Natural killer cell treated with Interleukin-12 subunit alpha and Interleukin-12 subunit beta and Interleukin-15 and Interleukin-18, amount 100 ng/mL, for 72 hours (primary cell): ENCODE measurements at regions not wholly inside any gene's neighbourhood (a gene's known extent, or its start where the extent isn't known, plus 50 kb on each side); places are given as distances from the start of the nearest gene placed in this dataset.

ENCODE experiments used
- ATAC-seq, 2 donors: fragments of 150-1000 bp; cut with Tn5 transposase in 1 of 2; sonication (Bioruptor Pico), chemical (Tn5 transposase) in 1 of 2; 2 replicates each; pipeline ENCODE4 v1.10.0; 2021
- DNase-seq: peaks from one replicate; pipeline ENCODE4 v3.0.0; 2022; ENCODE audit warnings: low spot score
- H3K27ac Mint-ChIP-seq, 2 donors: 1 replicate in 1 of 2; 2 replicates in 1 of 2; pipeline ENCODE4 v1.8.0; 2022; ENCODE audit warnings: mixed read lengths in 2 of 2, mild to moderate bottlenecking in 1 of 2, moderate library complexity in 1 of 2
- H3K27me3 Mint-ChIP-seq, 2 donors: 1 replicate in 1 of 2; 2 replicates in 1 of 2; pipeline ENCODE4 v1.8.0; 2022; ENCODE audit warnings: mixed read lengths in 2 of 2
- H3K36me3 Mint-ChIP-seq: one replicate; pipeline ENCODE4 v1.8.0; 2022; ENCODE audit warnings: mixed read lengths
- H3K4me1 Mint-ChIP-seq, 2 donors: 1 replicate in 1 of 2; 2 replicates in 1 of 2; pipeline ENCODE4 v1.8.0; 2022; ENCODE audit warnings: low read depth in 2 of 2, mixed read lengths in 2 of 2, mild to moderate bottlenecking in 1 of 2
- H3K4me3 Mint-ChIP-seq: one replicate; pipeline ENCODE4 v1.8.0; 2022; ENCODE audit warnings: mixed read lengths
- H3K9me3 Mint-ChIP-seq: 2 replicates; pipeline ENCODE4 v1.8.0; 2022; ENCODE audit warnings: mixed read lengths

DNA sequence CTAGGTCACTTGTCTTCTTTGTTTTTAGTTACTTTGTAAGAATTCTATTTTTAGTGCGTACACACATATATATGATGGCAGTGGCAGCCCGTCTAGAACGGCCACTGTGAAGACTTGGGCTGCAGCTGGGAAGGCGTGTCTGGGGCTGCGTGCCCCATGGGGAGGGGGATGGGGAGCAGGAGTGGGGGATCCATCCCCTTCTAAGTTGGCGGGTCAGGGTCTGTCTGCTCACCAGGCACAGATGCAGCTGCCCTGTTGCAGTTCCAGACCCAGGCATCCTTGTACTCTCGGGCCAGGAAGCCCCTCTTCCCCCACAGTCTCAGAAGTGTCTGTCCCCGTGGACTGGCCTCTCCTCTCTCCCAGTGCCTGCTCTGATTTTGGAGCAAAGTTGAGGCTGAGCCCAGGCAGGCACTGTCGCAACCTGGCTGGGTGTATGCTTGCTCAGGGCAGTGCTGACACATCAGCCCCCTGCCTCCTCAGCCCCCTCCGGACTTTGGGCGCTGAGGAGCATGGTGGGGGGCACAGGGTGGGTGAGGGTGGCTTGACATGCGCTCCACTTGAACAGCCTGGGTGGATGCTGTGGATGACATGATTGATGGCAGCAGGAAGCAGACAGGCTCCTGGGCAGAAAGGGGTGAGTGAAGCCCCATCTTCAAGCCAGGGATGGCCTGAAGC, 271.2 kb upstream of the NAV3 start:
- H3K4me3 Mint-ChIP-seq = no peak overlapping the region
- no peaks in the 10 kb centered on the region for H3K4me1 Mint-ChIP-seq
- H3K9me3 Mint-ChIP-seq = peaks cover 10% of the 10 kb centered on the region
- H3K36me3 Mint-ChIP-seq = no peaks in the 10 kb centered on the region
- no peak overlapping the region for H3K27ac Mint-ChIP-seq
- ATAC-seq (peak; percentile 38 to 45), DNase-seq (no peak)
- no peaks in the 10 kb centered on the region for H3K27me3 Mint-ChIP-seq

DNA sequence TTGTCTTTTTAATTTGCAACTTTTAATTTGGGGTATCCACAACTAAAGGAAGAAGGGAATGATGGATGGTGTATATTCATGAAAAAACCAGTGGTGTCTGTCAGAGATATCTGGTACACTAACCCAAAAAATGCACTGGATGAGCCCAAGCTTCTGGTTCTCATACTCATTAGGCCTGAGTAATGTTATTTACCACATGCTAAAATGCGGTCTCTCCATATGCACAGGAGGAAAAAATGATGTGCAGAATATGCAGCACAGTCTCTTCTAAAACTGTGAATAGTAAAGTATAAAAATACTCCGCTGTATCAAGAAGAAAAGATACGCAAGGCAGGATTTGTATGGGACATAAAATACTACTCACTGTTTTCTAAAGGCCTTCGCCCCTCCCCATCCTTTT, 275.6 kb upstream of the NAV3 start:
- no peak overlapping the region for H3K4me3 Mint-ChIP-seq
- peaks cover 9% of the 10 kb centered on the region for H3K9me3 Mint-ChIP-seq
- no peak overlapping the region for H3K27ac Mint-ChIP-seq
- ATAC-seq (no peak), DNase-seq (no peak)
- H3K36me3 Mint-ChIP-seq = no peaks in the 10 kb centered on the region
- H3K27me3 Mint-ChIP-seq = no peaks in the 10 kb centered on the region
- no peaks in the 10 kb centered on the region for H3K4me1 Mint-ChIP-seq

DNA sequence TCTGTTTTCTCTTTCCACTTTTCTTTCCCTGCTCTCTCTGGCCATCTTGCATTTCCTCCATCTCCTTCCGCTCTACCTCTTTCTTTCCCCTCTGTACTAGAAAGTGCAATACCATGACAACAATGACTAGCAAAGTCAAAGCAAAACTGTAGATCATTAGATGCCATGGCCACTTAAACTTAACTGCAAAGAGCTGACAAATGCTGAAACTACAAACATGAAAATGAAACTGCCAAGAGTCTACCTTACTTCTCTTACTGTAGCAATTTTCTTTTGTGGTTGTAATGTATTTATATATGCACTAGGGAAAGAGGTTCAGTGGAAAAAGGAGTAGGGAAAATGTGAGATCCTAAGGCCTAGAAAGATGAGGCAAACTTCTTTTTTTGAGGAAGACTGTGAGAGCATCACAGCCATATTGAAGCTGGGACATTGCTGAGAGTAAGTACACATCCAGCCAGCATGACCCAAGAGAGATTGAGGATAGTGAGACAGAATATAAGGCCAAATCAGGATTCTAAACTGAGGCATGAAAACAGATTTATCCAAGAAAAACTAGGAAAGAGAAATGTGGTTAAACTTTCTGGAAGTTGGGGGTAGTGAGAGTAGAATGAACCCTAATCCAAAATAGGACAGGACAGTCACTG, 276.6 kb upstream of the NAV3 start:
- Mint-ChIP-seq H3K36me3 (no peaks in the 10 kb centered on the region), H3K4me3 (no peak overlapping the region), H3K9me3 (peaks cover 9% of the 10 kb centered on the region), H3K27me3 (no peaks in the 10 kb centered on the region), H3K4me1 (no peaks in the 10 kb centered on the region), H3K27ac (no peak overlapping the region)
- DNase-seq = no peak
- no peak for ATAC-seq

DNA sequence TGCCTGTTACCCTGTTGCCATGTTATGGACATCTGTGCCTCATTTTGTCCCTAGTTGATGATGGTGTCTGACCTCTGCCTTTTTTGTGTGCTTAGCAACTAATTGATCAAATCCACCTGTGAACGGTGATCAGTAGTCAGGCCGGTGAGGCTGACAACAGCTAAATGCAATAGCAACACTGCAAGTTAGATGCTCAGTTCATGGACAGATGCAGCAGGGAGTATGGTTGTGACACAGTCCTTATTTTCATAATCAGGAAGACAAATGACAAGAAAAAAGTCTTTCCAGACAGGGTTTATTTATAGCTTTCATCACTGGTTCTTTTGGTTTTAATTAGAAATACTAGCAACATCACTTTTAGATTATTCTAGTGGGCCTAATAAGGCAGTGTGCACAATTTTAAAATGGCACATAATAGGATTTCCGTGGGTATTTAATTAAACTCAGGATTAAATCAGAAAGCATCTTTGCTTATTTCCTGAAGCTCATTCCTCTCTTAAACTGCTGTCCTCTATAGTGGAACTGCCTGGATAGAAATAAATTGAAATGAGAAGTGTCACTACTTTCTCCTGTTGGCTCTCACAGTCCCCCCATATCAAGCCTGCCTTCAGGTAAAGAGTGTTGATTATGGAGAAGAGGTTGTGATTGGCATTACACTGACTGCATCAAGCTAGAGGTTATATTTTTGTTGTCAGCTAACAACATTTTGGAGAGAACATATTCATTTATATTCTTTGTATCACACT, 281.1 kb upstream of the NAV3 start:
- no peak overlapping the region for H3K4me3 Mint-ChIP-seq

GRCh38 chr12:77548797-77549196, 281.9 kb upstream of the NAV3 start:
- no peak overlapping the region for H3K27ac Mint-ChIP-seq
- H3K36me3 Mint-ChIP-seq = no peaks in the 10 kb centered on the region
- ATAC-seq (no peak), DNase-seq (no peak)
- no peaks in the 10 kb centered on the region for H3K4me1 Mint-ChIP-seq
- H3K9me3 Mint-ChIP-seq = peaks cover 1% of the 10 kb centered on the region
- H3K27me3 Mint-ChIP-seq = no peaks in the 10 kb centered on the region
- H3K4me3 Mint-ChIP-seq = no peak overlapping the region

More for the DNA sequence above, 281.1 kb upstream of the NAV3 start:
- Mint-ChIP-seq H3K27me3 (no peaks in the 10 kb centered on the region), H3K9me3 (peaks cover 6% of the 10 kb centered on the region), H3K27ac (no peak overlapping the region), H3K4me1 (no peaks in the 10 kb centered on the region), H3K36me3 (no peaks in the 10 kb centered on the region)
- ATAC-seq (no peak), DNase-seq (no peak)

- Mint-ChIP-seq H3K9me3 (peaks cover 10% of the 10 kb centered on the region), H3K27me3 (no peaks in the 10 kb centered on the region), H3K36me3 (peaks cover 6% of the 10 kb centered on the region), H3K27ac (no peak overlapping the region), H3K4me1 (no peaks in the 10 kb centered on the region), H3K4me3 (no peak overlapping the region)
- ATAC-seq (no peak), DNase-seq (no peak)
These were observed 290.6 kb upstream of the NAV3 start for GRCh38 chr12:77540097-77540496.

DNA sequence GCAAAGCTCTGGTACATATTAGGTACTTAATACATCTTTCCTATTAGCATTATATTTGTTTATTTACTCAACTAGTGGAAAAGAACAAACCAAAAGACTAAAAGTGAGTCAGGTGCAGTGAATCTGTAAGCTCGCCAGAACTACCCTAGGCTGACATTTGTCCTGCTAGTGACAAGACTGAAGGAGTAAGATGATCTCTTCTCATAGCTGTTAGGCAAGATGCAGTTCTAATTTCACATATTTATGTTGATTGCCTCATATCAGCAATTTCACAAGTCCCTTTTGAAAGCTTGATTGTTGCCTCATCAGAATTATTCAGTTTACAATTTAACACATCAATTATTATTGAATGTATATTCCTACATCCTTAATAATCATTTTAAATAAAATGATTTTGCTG, 293.0 kb upstream of the NAV3 start:
- no peak for ATAC-seq
- Mint-ChIP-seq H3K27me3 (no peaks in the 10 kb centered on the region), H3K4me3 (no peak overlapping the region), H3K9me3 (peaks cover 10% of the 10 kb centered on the region), H3K4me1 (no peaks in the 10 kb centered on the region), H3K27ac (no peak overlapping the region), H3K36me3 (peaks cover 6% of the 10 kb centered on the region)
- DNase-seq = no peak

GRCh38 chr12:77535734-77536133, 295.0 kb upstream of the NAV3 start:
- Mint-ChIP-seq H3K4me1 (no peaks in the 10 kb centered on the region), H3K27ac (no peak overlapping the region), H3K27me3 (no peaks in the 10 kb centered on the region), H3K9me3 (peaks cover 6% of the 10 kb centered on the region), H3K36me3 (no peaks in the 10 kb centered on the region), H3K4me3 (no peak overlapping the region)
- ATAC-seq (no peak), DNase-seq (no peak)

- Mint-ChIP-seq H3K27me3 (no peaks in the 10 kb centered on the region), H3K4me3 (no peak overlapping the region), H3K9me3 (peaks cover 6% of the 10 kb centered on the region), H3K4me1 (no peaks in the 10 kb centered on the region), H3K27ac (no peak overlapping the region), H3K36me3 (no peaks in the 10 kb centered on the region)
- no peak for ATAC-seq
- DNase-seq = no peak
These were observed 298.8 kb upstream of the NAV3 start for GRCh38 chr12:77531912-77532311.

DNA sequence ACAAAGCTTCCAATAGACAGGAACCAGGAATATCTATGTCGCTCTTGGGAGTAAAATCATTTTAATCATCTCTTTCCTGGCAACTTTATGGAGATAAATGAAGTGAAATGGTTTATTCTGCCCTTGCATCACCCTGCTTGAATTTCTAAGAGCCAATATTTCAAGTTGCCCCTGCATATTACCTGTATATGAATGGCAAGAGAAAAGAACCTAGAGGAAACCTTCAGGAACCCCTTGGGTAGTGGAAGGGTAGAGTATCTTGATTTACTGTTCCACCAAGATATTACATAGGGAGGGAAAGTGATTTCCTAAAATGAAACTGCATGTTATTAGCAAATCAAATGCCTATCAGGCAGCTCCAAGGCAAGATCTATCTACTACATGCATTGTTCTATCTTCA, 308.4 kb upstream of the NAV3 start:
- ATAC-seq (no peak), DNase-seq (no peak)
- no peak overlapping the region for H3K4me3 Mint-ChIP-seq
- no peaks in the 10 kb centered on the region for H3K27me3 Mint-ChIP-seq
- H3K27ac Mint-ChIP-seq = no peak overlapping the region
- peaks cover 24% of the 10 kb centered on the region for H3K9me3 Mint-ChIP-seq
- H3K36me3 Mint-ChIP-seq = peaks cover 11% of the 10 kb centered on the region
- H3K4me1 Mint-ChIP-seq = no peaks in the 10 kb centered on the region

- Mint-ChIP-seq H3K9me3 (peaks cover 20% of the 10 kb centered on the region), H3K4me3 (no peak overlapping the region), H3K27ac (no peak overlapping the region), H3K36me3 (peaks cover 10% of the 10 kb centered on the region), H3K27me3 (no peaks in the 10 kb centered on the region), H3K4me1 (no peaks in the 10 kb centered on the region)
- ATAC-seq (no peak), DNase-seq (no peak)
These were observed 309.1 kb upstream of the NAV3 start for GRCh38 chr12:77521508-77522115.

GRCh38 chr12:77514511-77514910, 316.2 kb upstream of the NAV3 start:
- Mint-ChIP-seq H3K9me3 (peaks cover 2% of the 10 kb centered on the region), H3K4me1 (no peaks in the 10 kb centered on the region), H3K4me3 (no peak overlapping the region), H3K27me3 (no peaks in the 10 kb centered on the region), H3K27ac (no peak overlapping the region), H3K36me3 (no peaks in the 10 kb centered on the region)
- ATAC-seq = no peak
- DNase-seq = no peak

- Mint-ChIP-seq H3K4me1 (no peaks in the 10 kb centered on the region), H3K9me3 (peaks cover 13% of the 10 kb centered on the region), H3K4me3 (no peak overlapping the region), H3K27me3 (no peaks in the 10 kb centered on the region), H3K27ac (no peak overlapping the region), H3K36me3 (no peaks in the 10 kb centered on the region)
- no peak for DNase-seq
- ATAC-seq = no peak
These were observed 319.7 kb upstream of the NAV3 start for GRCh38 chr12:77510985-77511384.

DNA sequence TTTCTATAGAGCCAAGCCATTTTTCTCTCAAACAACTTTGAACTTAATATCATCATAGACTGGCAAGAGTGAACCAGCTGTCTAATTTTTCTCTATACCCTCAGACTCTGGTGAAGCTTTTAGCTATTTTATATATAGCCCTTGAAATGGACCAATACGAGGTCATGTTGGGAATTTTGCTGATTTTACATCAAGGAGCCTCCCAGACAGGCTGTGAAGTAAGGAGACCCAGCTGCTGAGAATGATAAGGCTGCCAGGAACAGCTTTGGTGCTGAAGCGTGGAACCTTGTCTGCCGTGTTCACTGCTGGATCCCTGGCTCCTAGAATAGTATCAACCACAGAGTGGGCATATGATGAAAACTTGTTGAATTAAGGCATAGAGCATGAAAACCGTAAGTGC, 326.2 kb upstream of the NAV3 start:
- DNase-seq (no peak), ATAC-seq (no peak)
- Mint-ChIP-seq H3K36me3 (no peaks in the 10 kb centered on the region), H3K27ac (no peak overlapping the region), H3K4me1 (no peaks in the 10 kb centered on the region), H3K4me3 (no peak overlapping the region), H3K27me3 (no peaks in the 10 kb centered on the region), H3K9me3 (peaks cover 15% of the 10 kb centered on the region)
